Activated CD4-positive, alpha-beta memory T cell treated with anti-CD3 and anti-CD28 coated beads for 36 hours (primary cell): ENCODE measurements at regions not wholly inside any gene's neighbourhood (a gene's known extent, or its start where the extent isn't known, plus 50 kb on each side); places are given as distances from the start of the nearest gene placed in this dataset.

ENCODE experiments used
- CTCF ChIA-PET: fragments of 350-600 bp; sonication (Branson Sonifier 250); formaldehyde crosslinking; loops from one replicate; lab custom pipeline; 2021; ENCODE audit warnings: antibody characterized with exemption, inconsistent platforms; lab: Charles Lee
- POLR2A ChIA-PET: fragments of 350-600 bp; sonication (Branson Sonifier 250); formaldehyde crosslinking; loops from one replicate; lab custom pipeline; 2021; ENCODE audit warnings: antibody characterized with exemption; lab: Charles Lee
- DNase-seq: peaks from one replicate; pipeline ENCODE4 v3.0.0-alpha.2; 2020
- H3K27ac Mint-ChIP-seq: one replicate; pipeline ENCODE4 v1.8.0; 2021; ENCODE audit warnings: mixed read lengths
- H3K27me3 Mint-ChIP-seq: one replicate; pipeline ENCODE4 v1.8.0; 2021; ENCODE audit warnings: mixed read lengths
- H3K36me3 Mint-ChIP-seq: one replicate; pipeline ENCODE4 v1.8.0; 2021; ENCODE audit warnings: mixed read lengths
- H3K4me1 Mint-ChIP-seq: one replicate; pipeline ENCODE4 v1.8.0; 2021; ENCODE audit warnings: low read depth, mixed read lengths
- H3K4me3 Mint-ChIP-seq: one replicate; pipeline ENCODE4 v1.8.0; 2021; ENCODE audit warnings: mild to moderate bottlenecking, mixed read lengths
- H3K9me3 Mint-ChIP-seq: one replicate; pipeline ENCODE4 v1.8.0; 2021; ENCODE audit warnings: mixed read lengths
- intact Hi-C: fragments of 100-400 bp; cut with micrococcal nuclease; formaldehyde crosslinking; loops from one replicate; pipeline ENCODE4 v1.15.1; 2023

GRCh38 chr4:33658971-33659370 is 2585.3 kb downstream of the ARAP2 start:
- ChIA-PET CTCF (interaction anchor here (0.8 kb wide), 1 partner anchor 17 kb away, joined by 5 read pairs; no protein-coding TSS in a partner anchor), POLR2A (no interaction called here)
- no peaks in the 10 kb centered on the region for H3K4me1 Mint-ChIP-seq
- peaks cover 26% of the 10 kb centered on the region for H3K9me3 Mint-ChIP-seq
- intact Hi-C loops, result no loop called here
- no peak overlapping the region for H3K4me3 Mint-ChIP-seq
- no peaks in the 10 kb centered on the region for H3K27me3 Mint-ChIP-seq
- DNase-seq, result no peak
- H3K27ac Mint-ChIP-seq, result no peak overlapping the region
- H3K36me3 Mint-ChIP-seq, result no peaks in the 10 kb centered on the region

DNA sequence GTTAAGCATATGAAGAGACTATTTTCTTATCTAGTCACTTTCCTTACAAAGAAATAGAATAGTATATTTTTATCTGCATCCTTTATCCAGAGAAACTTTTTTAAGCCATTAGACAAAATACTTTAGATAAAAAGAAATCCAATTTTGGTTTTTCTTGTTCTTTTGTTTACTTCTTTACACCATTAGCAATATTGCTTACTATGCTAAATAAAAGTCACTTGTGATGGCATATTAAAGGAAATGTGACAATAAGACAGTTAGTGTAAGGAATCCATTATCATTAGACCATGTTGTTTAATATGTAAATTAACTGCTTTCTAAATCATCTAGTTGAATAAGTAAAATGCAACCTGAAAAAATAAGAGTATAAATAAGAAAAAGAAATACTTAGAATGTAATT is 2582.7 kb downstream of the ARAP2 start:
- intact Hi-C loops, result no loop called here
- DNase-seq, result no peak
- H3K4me3 Mint-ChIP-seq, result no peak overlapping the region
- H3K36me3 Mint-ChIP-seq, result no peaks in the 10 kb centered on the region
- H3K27me3 Mint-ChIP-seq, result no peaks in the 10 kb centered on the region
- peaks cover 41% of the 10 kb centered on the region for H3K9me3 Mint-ChIP-seq
- H3K4me1 Mint-ChIP-seq, result no peaks in the 10 kb centered on the region
- CTCF ChIA-PET, result no interaction called here
- no peak overlapping the region for H3K27ac Mint-ChIP-seq
- POLR2A ChIA-PET, result no interaction called here

- POLR2A ChIA-PET, result no interaction called here
Measured at GRCh38 chr4:33685939-33686338, 2558.4 kb downstream of the ARAP2 start.

DNA sequence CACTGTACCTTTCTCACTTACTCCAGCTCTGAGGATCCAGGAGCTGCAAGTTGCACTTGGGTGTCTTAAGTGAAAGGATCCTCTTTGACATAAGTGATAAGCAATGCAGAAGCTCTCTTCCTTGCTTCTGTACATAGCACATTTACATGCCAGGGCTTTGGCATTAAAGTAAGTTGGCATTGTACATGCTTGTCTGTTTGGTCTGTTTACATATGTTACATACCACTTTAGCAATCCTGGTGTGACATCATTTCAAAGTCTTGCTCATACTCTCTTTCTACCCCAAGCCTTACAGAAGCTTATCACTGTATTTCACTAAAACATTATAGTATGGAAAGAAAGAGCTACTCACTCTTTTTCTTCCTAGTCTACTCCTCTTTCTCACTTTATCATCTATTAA is 2548.3 kb downstream of the ARAP2 start:
- H3K27ac Mint-ChIP-seq, result no peak overlapping the region
- H3K4me3 Mint-ChIP-seq, result no peak overlapping the region
- POLR2A ChIA-PET, result no interaction called here
- H3K36me3 Mint-ChIP-seq, result no peaks in the 10 kb centered on the region
- no peak for DNase-seq
- H3K27me3 Mint-ChIP-seq, result no peaks in the 10 kb centered on the region
- H3K4me1 Mint-ChIP-seq, result no peaks in the 10 kb centered on the region
- H3K9me3 Mint-ChIP-seq, result peaks cover 33% of the 10 kb centered on the region
- intact Hi-C loops, result no loop called here
- CTCF ChIA-PET, result no interaction called here

More at GRCh38 chr4:33685939-33686338, 2558.4 kb downstream of the ARAP2 start:
- no peak for DNase-seq
- Mint-ChIP-seq H3K4me1 (no peaks in the 10 kb centered on the region), H3K36me3 (no peaks in the 10 kb centered on the region), H3K27ac (no peak overlapping the region), H3K9me3 (peaks cover 10% of the 10 kb centered on the region), H3K27me3 (no peaks in the 10 kb centered on the region), H3K4me3 (no peak overlapping the region)
- CTCF ChIA-PET, result no interaction called here
- intact Hi-C loops, result no loop called here

DNA sequence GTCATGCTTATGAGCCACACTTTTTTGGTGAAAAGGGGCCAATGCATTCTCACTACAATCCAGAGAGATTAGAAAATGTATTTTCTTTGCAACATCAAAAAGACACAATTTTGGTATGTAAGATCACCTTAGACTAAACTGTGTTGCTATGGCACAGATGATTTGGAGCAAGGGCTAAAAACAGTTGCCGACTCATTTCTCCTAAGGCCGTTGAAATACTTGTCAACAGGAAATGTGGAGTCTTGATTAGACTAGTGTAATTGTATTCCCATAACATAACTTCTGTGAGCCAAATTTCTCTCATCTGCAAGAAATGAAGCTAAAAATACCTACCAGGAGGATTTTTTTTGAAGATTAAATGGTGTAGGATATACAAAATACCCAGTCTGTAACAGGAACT is 2547.7 kb downstream of the ARAP2 start:
- ChIA-PET POLR2A (no interaction called here), CTCF (no interaction called here)
- H3K4me3 Mint-ChIP-seq, result no peak overlapping the region
- no peaks in the 10 kb centered on the region for H3K4me1 Mint-ChIP-seq
- no peak for DNase-seq
- H3K27me3 Mint-ChIP-seq, result no peaks in the 10 kb centered on the region
- no peaks in the 10 kb centered on the region for H3K36me3 Mint-ChIP-seq
- H3K27ac Mint-ChIP-seq, result no peak overlapping the region
- H3K9me3 Mint-ChIP-seq, result peaks cover 35% of the 10 kb centered on the region
- intact Hi-C loops, result no loop called here

GRCh38 chr4:33709247-33709646 is 2535.1 kb downstream of the ARAP2 start:
- no peaks in the 10 kb centered on the region for H3K27me3 Mint-ChIP-seq
- no peaks in the 10 kb centered on the region for H3K36me3 Mint-ChIP-seq
- no peak overlapping the region for H3K4me3 Mint-ChIP-seq
- no peak for DNase-seq
- no peaks in the 10 kb centered on the region for H3K4me1 Mint-ChIP-seq
- CTCF ChIA-PET, result no interaction called here
- H3K9me3 Mint-ChIP-seq, result peaks cover 26% of the 10 kb centered on the region
- intact Hi-C loops, result no loop called here
- POLR2A ChIA-PET, result no interaction called here
- H3K27ac Mint-ChIP-seq, result no peak overlapping the region

GRCh38 chr4:33711826-33712225 is 2532.5 kb downstream of the ARAP2 start:
- H3K4me3 Mint-ChIP-seq, result no peak overlapping the region
- intact Hi-C loops, result no loop called here
- POLR2A ChIA-PET, result no interaction called here
- CTCF ChIA-PET, result no interaction called here
- no peaks in the 10 kb centered on the region for H3K36me3 Mint-ChIP-seq
- no peaks in the 10 kb centered on the region for H3K4me1 Mint-ChIP-seq
- no peak overlapping the region for H3K27ac Mint-ChIP-seq
- peaks cover 18% of the 10 kb centered on the region for H3K9me3 Mint-ChIP-seq
- no peaks in the 10 kb centered on the region for H3K27me3 Mint-ChIP-seq
- no peak for DNase-seq

GRCh38 chr4:33714971-33715370 is 2529.3 kb downstream of the ARAP2 start:
- Mint-ChIP-seq H3K36me3 (no peaks in the 10 kb centered on the region), H3K4me1 (no peaks in the 10 kb centered on the region), H3K9me3 (peaks cover 12% of the 10 kb centered on the region), H3K4me3 (no peak overlapping the region), H3K27me3 (no peaks in the 10 kb centered on the region), H3K27ac (no peak overlapping the region)
- ChIA-PET CTCF (no interaction called here), POLR2A (no interaction called here)
- intact Hi-C loops, result no loop called here
- DNase-seq, result no peak

GRCh38 chr4:33715841-33716395 is 2528.4 kb downstream of the ARAP2 start:
- Mint-ChIP-seq H3K4me3 (no peak overlapping the region), H3K9me3 (peaks cover 8% of the 10 kb centered on the region), H3K27me3 (no peaks in the 10 kb centered on the region), H3K36me3 (no peaks in the 10 kb centered on the region), H3K27ac (no peak overlapping the region), H3K4me1 (no peaks in the 10 kb centered on the region)
- intact Hi-C loops, result no loop called here
- no peak for DNase-seq
- ChIA-PET POLR2A (no interaction called here), CTCF (no interaction called here)

GRCh38 chr4:33722254-33722653 is 2522.1 kb downstream of the ARAP2 start:
- DNase-seq, result no peak
- Mint-ChIP-seq H3K4me1 (no peaks in the 10 kb centered on the region), H3K4me3 (no peak overlapping the region), H3K36me3 (no peaks in the 10 kb centered on the region), H3K27ac (no peak overlapping the region), H3K9me3 (peaks cover 5% of the 10 kb centered on the region), H3K27me3 (no peaks in the 10 kb centered on the region)
- ChIA-PET CTCF (no interaction called here), POLR2A (no interaction called here)
- intact Hi-C loops, result no loop called here

GRCh38 chr4:33722800-33723516 is 2521.4 kb downstream of the ARAP2 start:
- Mint-ChIP-seq H3K27ac (no peak overlapping the region), H3K27me3 (no peaks in the 10 kb centered on the region), H3K4me3 (no peak overlapping the region), H3K36me3 (no peaks in the 10 kb centered on the region), H3K9me3 (no peaks in the 10 kb centered on the region), H3K4me1 (no peaks in the 10 kb centered on the region)
- intact Hi-C loops, result no loop called here
- DNase-seq, result no peak
- ChIA-PET POLR2A (no interaction called here), CTCF (no interaction called here)

DNA sequence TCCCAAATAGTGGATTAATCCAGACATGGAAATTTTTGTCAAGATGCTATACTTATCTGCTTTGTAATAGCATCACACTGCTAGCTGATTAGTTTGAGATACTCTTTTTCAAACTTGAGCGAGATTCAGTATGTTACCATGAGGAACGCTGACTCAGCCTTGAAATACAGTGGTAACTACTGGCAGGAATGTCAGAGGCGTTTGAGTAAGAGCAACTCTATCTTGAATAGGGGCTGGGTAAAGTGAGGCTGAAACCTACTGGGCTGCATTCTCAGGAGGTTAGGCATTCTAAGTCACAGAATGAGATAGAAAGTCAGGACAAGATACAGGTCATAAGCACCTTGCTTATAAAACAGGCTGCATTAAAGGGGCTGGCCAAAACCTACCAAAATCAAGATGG is 2519.6 kb downstream of the ARAP2 start:
- no peaks in the 10 kb centered on the region for H3K36me3 Mint-ChIP-seq
- H3K27me3 Mint-ChIP-seq, result no peaks in the 10 kb centered on the region
- no peak overlapping the region for H3K4me3 Mint-ChIP-seq
- no peaks in the 10 kb centered on the region for H3K4me1 Mint-ChIP-seq
- CTCF ChIA-PET, result no interaction called here
- DNase-seq, result no peak
- H3K9me3 Mint-ChIP-seq, result no peaks in the 10 kb centered on the region
- POLR2A ChIA-PET, result no interaction called here
- intact Hi-C loops, result no loop called here
- no peak overlapping the region for H3K27ac Mint-ChIP-seq

GRCh38 chr4:33725861-33726260 is 2518.5 kb downstream of the ARAP2 start:
- ChIA-PET CTCF (no interaction called here), POLR2A (no interaction called here)
- H3K9me3 Mint-ChIP-seq, result no peaks in the 10 kb centered on the region
- intact Hi-C loops, result no loop called here
- H3K36me3 Mint-ChIP-seq, result no peaks in the 10 kb centered on the region
- no peaks in the 10 kb centered on the region for H3K4me1 Mint-ChIP-seq
- no peaks in the 10 kb centered on the region for H3K27me3 Mint-ChIP-seq
- no peak overlapping the region for H3K4me3 Mint-ChIP-seq
- no peak for DNase-seq
- H3K27ac Mint-ChIP-seq, result no peak overlapping the region
